ENCODE measurements at regions not wholly inside any gene's neighbourhood (a gene's known extent, or its start where the extent isn't known, plus 50 kb on each side); places are given as distances from the start of the nearest gene placed in this dataset.

- H3K4me3 ChIP-seq (ENCODE audit: low read depth, low read length), result peak overlapping the region; percentile 11
- peak; percentile 43 for DNase-seq (ENCODE audit: low read depth)
- no peak for TF ChIP-seq CTCF (conservative IDR thresholded peaks at IDR 0.05; ENCODE audit: low read depth, low read length)
Measured at GRCh38 chr2:136246086-136246669, 128.2 kb upstream of the CXCR4 start.

DNA sequence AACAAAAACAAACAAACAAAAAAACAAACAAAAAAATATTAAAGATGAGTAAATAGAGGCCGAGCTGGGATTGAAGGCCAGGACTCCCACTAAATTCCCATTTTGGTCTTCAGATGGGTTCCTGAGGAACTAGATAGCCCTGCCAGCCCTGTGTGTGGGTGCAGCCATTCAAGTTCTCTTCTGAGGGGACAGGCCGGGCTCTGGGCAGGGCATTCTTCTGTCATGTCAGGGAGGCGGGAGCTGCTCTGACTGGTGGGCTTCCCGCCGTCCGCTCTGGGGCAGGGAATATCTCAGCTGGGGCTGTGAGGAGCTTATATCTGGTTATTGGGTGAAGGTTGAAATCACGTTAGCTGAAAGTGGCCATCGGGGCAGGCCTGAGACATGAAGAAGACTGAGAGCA, 127.3 kb upstream of the CXCR4 start:
- no peak for DNase-seq (ENCODE audit: low read depth)
- no peak overlapping the region for H3K4me3 ChIP-seq (ENCODE audit: low read depth, low read length)
- no peak for TF ChIP-seq CTCF (conservative IDR thresholded peaks at IDR 0.05; ENCODE audit: low read depth, low read length)

- no peak for DNase-seq (ENCODE audit: low read depth)
- H3K4me3 ChIP-seq (ENCODE audit: low read depth, low read length), result no peak overlapping the region
Measured at GRCh38 chr2:136244536-136244885, 126.6 kb upstream of the CXCR4 start.

GRCh38 chr2:136243638-136244535, 125.9 kb upstream of the CXCR4 start:
- TF ChIP-seq CTCF (conservative IDR thresholded peaks at IDR 0.05; ENCODE audit: low read depth, low read length), result no peak
- DNase-seq (ENCODE audit: low read depth), result no peak
- no peak overlapping the region for H3K4me3 ChIP-seq (ENCODE audit: low read depth, low read length)

More at GRCh38 chr2:136244536-136244885, 126.6 kb upstream of the CXCR4 start:
- no peak for TF ChIP-seq CTCF (conservative IDR thresholded peaks at IDR 0.05; ENCODE audit: low read depth, low read length)

DNA sequence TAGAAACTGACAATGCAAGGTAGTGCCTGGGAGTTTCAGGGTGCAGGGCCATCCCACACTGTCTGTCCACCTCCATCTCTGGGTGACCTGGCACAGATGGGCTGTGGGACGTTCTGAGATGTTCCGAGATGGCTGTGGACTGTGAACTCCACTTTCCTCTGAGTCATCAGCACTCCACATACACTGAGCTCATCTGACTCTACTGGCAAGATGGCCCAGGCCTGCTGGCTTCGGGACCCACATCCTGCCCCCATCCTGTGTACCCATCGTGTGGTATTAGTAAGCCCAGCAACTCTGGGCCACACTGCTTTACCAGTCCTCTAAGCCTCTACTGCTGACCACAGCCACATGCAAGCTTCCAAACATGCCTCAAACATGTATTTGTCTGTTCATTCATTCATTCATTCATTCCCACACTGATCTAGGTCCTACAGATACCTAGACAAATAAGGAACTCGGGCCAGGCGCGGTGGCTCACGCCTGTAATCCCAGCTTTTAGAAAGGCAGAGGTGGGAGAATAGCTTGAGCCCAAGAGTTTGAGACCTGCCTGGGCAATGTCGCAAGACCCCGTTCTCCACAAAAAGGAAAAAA, 124.8 kb upstream of the CXCR4 start:
- DNase-seq (ENCODE audit: low read depth), result peak; percentile 20

DNA sequence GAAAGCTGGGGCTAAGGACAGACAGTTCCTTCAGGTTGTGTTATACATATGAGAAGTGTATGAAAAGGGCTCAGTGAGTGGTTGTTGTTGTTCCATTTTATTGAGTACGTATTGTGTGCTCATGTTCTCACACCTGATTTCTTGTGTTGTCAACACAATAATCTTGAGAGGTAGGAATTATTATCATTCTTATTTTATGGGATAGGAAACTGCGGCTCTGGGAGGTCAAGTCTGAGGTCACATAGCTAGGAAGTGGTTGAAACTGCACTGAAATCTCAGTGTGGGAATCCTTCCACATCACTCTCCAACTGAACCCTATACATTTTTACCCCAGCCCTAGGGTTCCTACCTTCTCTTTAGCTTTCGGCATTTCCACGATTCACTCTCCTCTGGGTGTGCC, 124.2 kb upstream of the CXCR4 start:
- H3K4me3 ChIP-seq (ENCODE audit: low read depth, low read length), result no peak overlapping the region
- TF ChIP-seq CTCF (conservative IDR thresholded peaks at IDR 0.05; ENCODE audit: low read depth, low read length), result no peak
- DNase-seq (ENCODE audit: low read depth), result peak; percentile 30

More for the DNA sequence above, 124.8 kb upstream of the CXCR4 start:
- no peak for TF ChIP-seq CTCF (conservative IDR thresholded peaks at IDR 0.05; ENCODE audit: low read depth, low read length)
- H3K4me3 ChIP-seq (ENCODE audit: low read depth, low read length), result no peak overlapping the region
